Karpas-422 (cell line): ENCODE measurements at regions not wholly inside any gene's neighbourhood (a gene's known extent, or its start where the extent isn't known, plus 50 kb on each side); places are given as distances from the start of the nearest gene placed in this dataset.

Source experiments
- DNase-seq: peaks from one replicate; pipeline ENCODE4 v3.0.0-alpha.2; 2015
- H2AFZ ChIP-seq: fragments of 200-600 bp; sonication (generic); 2 replicates; pipeline ENCODE4 v1.6.1; 2014; ENCODE audit warnings: antibody characterized with exemption, low read length, mixed read lengths
- H3K27ac ChIP-seq: fragments of 200-600 bp; sonication (generic); 2 replicates; pipeline ENCODE4 v1.5.1; 2014; ENCODE audit warnings: mild to moderate bottlenecking, low read length, moderate library complexity
- H3K27me3 ChIP-seq: fragments of 200-600 bp; sonication (generic); 2 replicates; pipeline ENCODE4 v1.6.1; 2014; ENCODE audit warnings: low read length, mixed read lengths
- H3K36me3 ChIP-seq: fragments of 200-600 bp; sonication (generic); 2 replicates; pipeline ENCODE4 v1.6.1; 2014; ENCODE audit warnings: low read length, mixed read lengths; ENCODE audit not compliant: insufficient read depth
- H3K4me1 ChIP-seq: fragments of 200-600 bp; sonication (generic); 2 replicates; pipeline ENCODE4 v1.6.1; 2014; ENCODE audit warnings: mild to moderate bottlenecking, low read length, mixed read lengths
- H3K4me2 ChIP-seq: fragments of 200-600 bp; sonication (generic); 2 replicates; pipeline ENCODE4 v1.6.1; 2014; ENCODE audit warnings: low read length, low read depth, mild to moderate bottlenecking; ENCODE audit not compliant: poor library complexity, severe bottlenecking
- H3K4me3 ChIP-seq: fragments of 200-600 bp; sonication (generic); 2 replicates; pipeline ENCODE4 v1.5.1; 2014; ENCODE audit warnings: mild to moderate bottlenecking, antibody characterized with exemption, low read length, mixed read lengths
- H3K79me2 ChIP-seq: fragments of 200-600 bp; sonication (generic); 2 replicates; pipeline ENCODE4 v1.6.1; 2014; ENCODE audit warnings: mild to moderate bottlenecking, low read length, mixed read lengths
- H3K9ac ChIP-seq: fragments of 200-600 bp; sonication (generic); 2 replicates; pipeline ENCODE4 v1.6.0; 2014; ENCODE audit warnings: low read length
- H3K9me2 ChIP-seq: fragments of 200-600 bp; sonication (generic), shearing (Covaris generic); replicated peaks from 2 replicates; pipeline ENCODE4 v1.6.0; 2014; ENCODE audit warnings: mild to moderate bottlenecking, low read length, moderate library complexity; ENCODE audit not compliant: insufficient read depth
- H3K9me3 ChIP-seq: fragments of 300-700, 200-600 bp; sonication (generic); 2 replicates; pipeline ENCODE4 v1.6.1; 2014; ENCODE audit warnings: low read length, mixed read lengths
- H4K20me1 ChIP-seq: fragments of 200-600 bp; sonication (generic); 2 replicates; pipeline ENCODE4 v1.6.1; 2014; ENCODE audit warnings: mild to moderate bottlenecking, antibody characterized with exemption, low read length, low read depth; ENCODE audit not compliant: insufficient read depth

GRCh38 chr1:115198938-115199337, 109.6 kb upstream of the TSPAN2 start:
- DNase-seq: no peak
- Histone ChIP-seq H3K27me3 (no peaks in the 10 kb centered on the region), H3K27ac (no peak overlapping the region), H3K9me3 (no peaks in the 10 kb centered on the region), H3K9ac (no peak overlapping the region), H3K79me2 (no peaks in the 10 kb centered on the region), H3K4me3 (no peak overlapping the region), H3K4me2 (no peak overlapping the region), H2AFZ (no peak overlapping the region), H3K36me3 (no peaks in the 10 kb centered on the region), H4K20me1 (no peaks in the 10 kb centered on the region), H3K9me2 (peaks cover 4% of the 10 kb centered on the region; the same call in 1 of the 2 replicates), H3K4me1 (no peaks in the 10 kb centered on the region)

DNA sequence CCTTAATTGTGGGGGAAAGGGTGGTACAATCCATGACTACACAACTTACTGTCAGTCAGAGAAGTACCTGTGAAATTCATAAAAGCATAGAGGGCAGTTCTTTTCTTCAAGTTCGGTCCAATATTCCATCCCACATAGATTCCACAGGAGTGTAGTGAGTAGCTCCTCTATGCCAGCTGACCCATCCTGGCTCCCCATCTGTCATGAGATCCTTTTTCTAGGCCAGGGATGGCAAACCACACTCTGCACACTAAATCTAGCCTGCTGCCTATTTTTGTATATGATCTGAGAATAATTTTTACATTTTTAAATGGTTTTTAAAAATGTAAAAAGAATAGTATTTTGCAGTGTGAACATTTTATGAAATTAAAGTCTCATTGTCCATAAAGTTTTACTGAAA, 107.0 kb upstream of the TSPAN2 start:
- H3K4me3 ChIP-seq: no peak overlapping the region
- no peaks in the 10 kb centered on the region for H3K79me2 ChIP-seq
- H3K4me1 ChIP-seq: no peaks in the 10 kb centered on the region
- no peaks in the 10 kb centered on the region for H3K9me3 ChIP-seq
- H3K9ac ChIP-seq: no peak overlapping the region
- H3K4me2 ChIP-seq: no peak overlapping the region
- H3K36me3 ChIP-seq: no peaks in the 10 kb centered on the region
- H3K27ac ChIP-seq: no peak overlapping the region
- H3K27me3 ChIP-seq: no peaks in the 10 kb centered on the region
- H3K9me2 ChIP-seq: no peaks in the 10 kb centered on the region
- H2AFZ ChIP-seq: no peak overlapping the region
- H4K20me1 ChIP-seq: no peaks in the 10 kb centered on the region
- DNase-seq: no peak

DNA sequence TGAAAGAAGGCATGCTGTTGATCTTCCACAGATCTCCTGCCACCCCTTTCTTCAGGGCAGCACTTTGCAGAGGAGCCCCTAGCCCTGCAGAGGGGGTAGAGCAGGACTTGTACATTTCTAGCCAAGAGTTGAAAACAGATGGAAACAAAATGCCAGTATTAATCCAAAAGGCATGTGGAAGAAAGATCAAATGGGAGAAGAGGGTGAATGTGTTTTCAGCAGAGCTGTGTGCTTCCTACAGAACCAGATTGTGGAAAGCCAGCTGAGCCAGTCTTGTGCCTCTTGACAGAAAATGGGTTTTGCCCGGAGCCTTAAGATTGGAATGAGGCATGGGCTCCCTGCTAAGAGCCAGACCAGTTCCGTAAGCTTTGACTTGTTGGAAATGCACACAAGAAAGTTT, 105.2 kb upstream of the TSPAN2 start:
- H3K9me3 ChIP-seq: no peaks in the 10 kb centered on the region
- DNase-seq: no peak
- H3K4me3 ChIP-seq: no peak overlapping the region
- H3K4me1 ChIP-seq: no peaks in the 10 kb centered on the region
- no peaks in the 10 kb centered on the region for H3K9me2 ChIP-seq
- H3K36me3 ChIP-seq: no peaks in the 10 kb centered on the region
- no peak overlapping the region for H2AFZ ChIP-seq
- no peak overlapping the region for H3K4me2 ChIP-seq
- H3K27ac ChIP-seq: no peak overlapping the region
- H4K20me1 ChIP-seq: no peaks in the 10 kb centered on the region
- H3K79me2 ChIP-seq: no peaks in the 10 kb centered on the region
- H3K27me3 ChIP-seq: no peaks in the 10 kb centered on the region
- no peak overlapping the region for H3K9ac ChIP-seq

DNA sequence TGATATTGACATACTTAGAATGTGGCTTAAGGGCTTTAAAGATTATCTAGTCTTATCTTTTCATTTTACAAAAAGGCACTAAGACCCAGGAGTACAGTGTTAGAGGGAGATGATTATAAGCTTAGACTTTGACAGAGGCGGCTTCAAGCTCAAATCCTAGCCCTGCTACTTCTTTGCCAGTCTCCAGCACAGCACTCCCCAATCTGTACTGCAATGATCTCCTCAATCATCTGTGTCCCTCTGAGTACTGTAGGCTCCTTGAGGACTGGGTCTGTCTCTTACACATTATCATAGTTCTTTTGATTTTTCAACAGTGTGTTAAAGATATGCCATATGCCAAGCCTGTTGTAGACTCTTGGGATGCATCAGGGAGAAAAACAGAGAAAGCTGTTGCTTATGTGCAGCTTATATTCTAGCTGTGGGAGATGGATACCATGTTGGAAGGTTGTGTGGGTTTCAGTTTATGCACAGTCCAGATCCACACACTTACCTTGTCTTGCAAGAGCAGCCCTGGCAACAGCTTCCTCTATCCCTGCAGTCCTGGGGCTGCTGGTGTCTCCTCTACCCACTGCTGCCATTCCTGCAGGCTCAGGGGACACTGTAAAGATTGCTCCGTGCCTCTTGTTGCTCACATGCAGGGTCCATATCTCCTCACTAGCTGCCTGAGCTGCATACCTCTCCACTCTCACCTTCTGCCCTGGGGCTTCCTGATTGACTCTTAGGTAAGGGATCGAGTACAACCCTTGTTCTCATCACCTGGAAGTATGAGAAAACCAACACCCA, 103.9 kb upstream of the TSPAN2 start:
- Histone ChIP-seq H2AFZ (no peak overlapping the region), H3K9me3 (no peaks in the 10 kb centered on the region), H3K9ac (no peak overlapping the region), H3K79me2 (no peaks in the 10 kb centered on the region), H3K27ac (no peak overlapping the region), H3K9me2 (no peaks in the 10 kb centered on the region), H3K36me3 (no peaks in the 10 kb centered on the region), H4K20me1 (no peaks in the 10 kb centered on the region), H3K4me2 (no peak overlapping the region), H3K4me1 (no peaks in the 10 kb centered on the region), H3K4me3 (no peak overlapping the region), H3K27me3 (no peaks in the 10 kb centered on the region)
- DNase-seq: no peak

- H2AFZ ChIP-seq: no peak overlapping the region
- no peaks in the 10 kb centered on the region for H3K36me3 ChIP-seq
- H3K9me2 ChIP-seq: no peaks in the 10 kb centered on the region
- H3K9me3 ChIP-seq: no peaks in the 10 kb centered on the region
- H3K27me3 ChIP-seq: no peaks in the 10 kb centered on the region
- no peak overlapping the region for H3K4me3 ChIP-seq
- no peaks in the 10 kb centered on the region for H3K79me2 ChIP-seq
- no peaks in the 10 kb centered on the region for H4K20me1 ChIP-seq
- H3K4me2 ChIP-seq: no peak overlapping the region
- no peak overlapping the region for H3K9ac ChIP-seq
- H3K4me1 ChIP-seq: no peaks in the 10 kb centered on the region
- no peak for DNase-seq
- H3K27ac ChIP-seq: no peak overlapping the region
Observed at GRCh38 chr1:115192200-115192767, 103.0 kb upstream of the TSPAN2 start.

GRCh38 chr1:115191691-115192090, 102.4 kb upstream of the TSPAN2 start:
- Histone ChIP-seq H2AFZ (no peak overlapping the region), H3K4me3 (no peak overlapping the region), H3K36me3 (no peaks in the 10 kb centered on the region), H3K27me3 (no peaks in the 10 kb centered on the region), H3K79me2 (no peaks in the 10 kb centered on the region), H3K4me2 (no peak overlapping the region), H3K9me2 (no peaks in the 10 kb centered on the region), H3K27ac (no peak overlapping the region), H4K20me1 (no peaks in the 10 kb centered on the region), H3K9me3 (no peaks in the 10 kb centered on the region), H3K9ac (no peak overlapping the region), H3K4me1 (no peaks in the 10 kb centered on the region)
- DNase-seq: no peak

- Histone ChIP-seq H3K9ac (no peak overlapping the region), H2AFZ (no peak overlapping the region)
Observed at GRCh38 chr1:115190540-115191170, 101.4 kb upstream of the TSPAN2 start.

DNA sequence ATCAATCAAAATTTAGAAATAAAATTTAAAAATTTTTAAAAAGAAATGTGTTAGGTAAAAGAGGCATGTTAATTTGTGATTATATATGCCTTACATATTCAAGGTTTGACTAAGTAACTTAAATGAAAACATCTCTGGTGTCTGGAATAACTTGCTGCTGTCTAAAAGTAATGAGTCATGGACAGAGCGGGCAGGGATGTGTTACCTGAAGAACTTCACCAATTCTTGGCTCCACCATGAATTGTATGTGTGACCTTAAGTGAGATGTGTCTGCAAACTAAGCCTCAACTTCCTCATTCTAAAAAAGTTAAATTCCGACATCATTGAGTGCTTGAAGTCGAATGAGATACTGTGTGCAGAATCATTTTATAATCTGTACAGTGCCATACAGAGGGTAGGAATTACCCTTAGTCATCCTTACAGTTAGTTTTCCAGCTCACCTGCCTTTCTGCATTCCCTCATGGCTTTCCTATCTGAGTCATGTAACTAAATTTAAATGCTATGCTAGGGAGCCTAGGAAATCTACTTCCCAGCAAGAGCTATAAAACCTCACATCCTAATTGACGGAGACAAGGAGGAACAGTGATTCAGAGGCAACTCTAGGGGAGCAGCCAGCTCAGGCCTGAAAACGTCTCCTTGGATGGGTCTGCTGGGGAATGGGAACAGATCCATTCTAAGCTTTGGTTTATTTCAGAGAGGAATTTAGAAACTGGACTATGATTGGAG, 100.7 kb upstream of the TSPAN2 start:
- no peak overlapping the region for H3K27ac ChIP-seq
- no peak overlapping the region for H3K4me2 ChIP-seq
- H3K4me1 ChIP-seq: no peaks in the 10 kb centered on the region
- no peak overlapping the region for H3K9ac ChIP-seq
- H3K9me2 ChIP-seq: no peaks in the 10 kb centered on the region
- H3K79me2 ChIP-seq: no peaks in the 10 kb centered on the region
- H3K9me3 ChIP-seq: no peaks in the 10 kb centered on the region
- H3K27me3 ChIP-seq: no peaks in the 10 kb centered on the region
- H3K36me3 ChIP-seq: no peaks in the 10 kb centered on the region
- no peak overlapping the region for H3K4me3 ChIP-seq
- no peaks in the 10 kb centered on the region for H4K20me1 ChIP-seq
- no peak for DNase-seq
- no peak overlapping the region for H2AFZ ChIP-seq

More at GRCh38 chr1:115190540-115191170, 101.4 kb upstream of the TSPAN2 start:
- H3K4me1 ChIP-seq: no peaks in the 10 kb centered on the region
- no peaks in the 10 kb centered on the region for H3K36me3 ChIP-seq
- no peak overlapping the region for H3K4me2 ChIP-seq
- no peaks in the 10 kb centered on the region for H4K20me1 ChIP-seq
- no peak overlapping the region for H3K27ac ChIP-seq
- DNase-seq: no peak
- H3K9me2 ChIP-seq: no peaks in the 10 kb centered on the region
- no peak overlapping the region for H3K4me3 ChIP-seq
- no peaks in the 10 kb centered on the region for H3K27me3 ChIP-seq
- H3K9me3 ChIP-seq: no peaks in the 10 kb centered on the region
- H3K79me2 ChIP-seq: no peaks in the 10 kb centered on the region
